Peyer's patch (tissue), 4 donors: ENCODE measurements at regions not wholly inside any gene's neighbourhood (a gene's known extent, or its start where the extent isn't known, plus 50 kb on each side); places are given as distances from the start of the nearest gene placed in this dataset.

Source experiments
- DNase-seq, 3 donors: peaks; one replicate each; pipeline ENCODE4 v3.0.0-alpha.2; 2017 to 2019
- H3K27ac ChIP-seq, 4 donors: fragments of 200-600 bp; sonication (generic); one replicate each; pipeline ENCODE4 v1.5.1; 2016 to 2019
- H3K27me3 ChIP-seq, 2 donors: fragments of 200-600 bp; sonication (generic); one replicate each; pipeline ENCODE4 v1.5.1; 2019
- H3K36me3 ChIP-seq, 3 donors: fragments of 200-600 bp; sonication (generic); one replicate each; pipeline ENCODE4 v1.5.1; 2016 to 2019
- H3K4me1 ChIP-seq, 4 donors: fragments of 200-600 bp; sonication (generic); one replicate each; pipeline ENCODE4 v1.5.1; 2016 to 2019
- H3K4me3 ChIP-seq, 4 donors: fragments of 200-600 bp; sonication (generic); 1 replicate in 3 of 4; 2 replicates in 1 of 4; pipeline ENCODE4 v1.5.1; 2016 to 2019; ENCODE audit warnings: mild to moderate bottlenecking in 1 of 4
- H3K9me3 ChIP-seq, 4 donors: fragments of 200-600 bp; sonication (generic); one replicate each; pipeline ENCODE4 v1.5.1; 2016 to 2019; ENCODE audit warnings: mild to moderate bottlenecking in 1 of 4
- CTCF ChIP-seq, 6 experiments: fragments of 450-650 bp in 4 of 6; fragments of 200-600 bp in 2 of 6; sonication (generic) in 1 of 6; IDR thresholded peaks; one replicate each; pipeline ENCODE4 v1.5.1; 2017 to 2019; ENCODE audit warnings: antibody characterized with exemption in 6 of 6, mild to moderate bottlenecking in 3 of 6, moderate library complexity in 1 of 6
- POLR2A ChIP-seq, 2 donors: fragments of 450-650 bp; IDR thresholded peaks; one replicate each; pipeline ENCODE4 v1.5.1; 2017; ENCODE audit warnings: antibody characterized with exemption in 2 of 2, mild to moderate bottlenecking in 2 of 2, moderate library complexity in 2 of 2

GRCh38 chr5:74288448-74289108, 351.9 kb downstream of the ENC1 start:
- no peaks in the 10 kb centered on the region for H3K36me3 ChIP-seq
- H3K27me3 ChIP-seq = no peaks in the 10 kb centered on the region
- H3K4me1 ChIP-seq = no peaks in the 10 kb centered on the region
- TF ChIP-seq POLR2A (IDR thresholded peaks at IDR 0.05) (no peak), CTCF (IDR thresholded peaks at IDR 0.05) (no peak)
- no peaks in the 10 kb centered on the region for H3K9me3 ChIP-seq
- H3K27ac ChIP-seq = peak overlapping the region; percentile 0 to 70 (median 55)
- DNase-seq = no peak
- H3K4me3 ChIP-seq = no peak overlapping the region

- peak overlapping the region in 3 of 4 donors; percentile 43 to 59 (median 45) for H3K27ac ChIP-seq
- DNase-seq = no peak
These were observed 352.5 kb downstream of the ENC1 start for GRCh38 chr5:74288038-74288437.

GRCh38 chr5:74286734-74287695, 353.5 kb downstream of the ENC1 start:
- no peak overlapping the region for H3K4me3 ChIP-seq
- DNase-seq = no peak
- H3K36me3 ChIP-seq = no peaks in the 10 kb centered on the region
- H3K27ac ChIP-seq = peak overlapping the region in 1 of 4 donors; percentile 43
- H3K4me1 ChIP-seq = no peaks in the 10 kb centered on the region
- no peaks in the 10 kb centered on the region for H3K27me3 ChIP-seq
- H3K9me3 ChIP-seq = no peaks in the 10 kb centered on the region
- TF ChIP-seq CTCF (IDR thresholded peaks at IDR 0.05) (no peak), POLR2A (IDR thresholded peaks at IDR 0.05) (no peak)

More at GRCh38 chr5:74288038-74288437, 352.5 kb downstream of the ENC1 start:
- TF ChIP-seq POLR2A (IDR thresholded peaks at IDR 0.05) = no peak
- TF ChIP-seq CTCF (IDR thresholded peaks at IDR 0.05) = no peak
- Histone ChIP-seq H3K9me3 (no peaks in the 10 kb centered on the region), H3K27me3 (no peaks in the 10 kb centered on the region), H3K36me3 (no peaks in the 10 kb centered on the region), H3K4me3 (no peak overlapping the region), H3K4me1 (no peaks in the 10 kb centered on the region)

- no peaks in the 10 kb centered on the region for H3K4me1 ChIP-seq
- H3K27me3 ChIP-seq = no peaks in the 10 kb centered on the region
- no peak for DNase-seq
- H3K27ac ChIP-seq = no peak overlapping the region
- TF ChIP-seq CTCF (IDR thresholded peaks at IDR 0.05) = no peak
- no peak for TF ChIP-seq POLR2A (IDR thresholded peaks at IDR 0.05)
- H3K9me3 ChIP-seq = no peaks in the 10 kb centered on the region
- no peaks in the 10 kb centered on the region for H3K36me3 ChIP-seq
- no peak overlapping the region for H3K4me3 ChIP-seq
These were observed 354.8 kb downstream of the ENC1 start for GRCh38 chr5:74285675-74286280.

- TF ChIP-seq POLR2A (IDR thresholded peaks at IDR 0.05) (no peak), CTCF (IDR thresholded peaks at IDR 0.05) (no peak)
- Histone ChIP-seq H3K4me3 (no peak overlapping the region), H3K27me3 (no peaks in the 10 kb centered on the region), H3K27ac (no peak overlapping the region), H3K4me1 (no peaks in the 10 kb centered on the region), H3K9me3 (no peaks in the 10 kb centered on the region), H3K36me3 (no peaks in the 10 kb centered on the region)
- no peak for DNase-seq
These were observed 358.0 kb downstream of the ENC1 start for GRCh38 chr5:74282490-74282889.
